ENCODE measurements at regions not wholly inside any gene's neighbourhood (a gene's known extent, or its start where the extent isn't known, plus 50 kb on each side); places are given as distances from the start of the nearest gene placed in this dataset.

DNA sequence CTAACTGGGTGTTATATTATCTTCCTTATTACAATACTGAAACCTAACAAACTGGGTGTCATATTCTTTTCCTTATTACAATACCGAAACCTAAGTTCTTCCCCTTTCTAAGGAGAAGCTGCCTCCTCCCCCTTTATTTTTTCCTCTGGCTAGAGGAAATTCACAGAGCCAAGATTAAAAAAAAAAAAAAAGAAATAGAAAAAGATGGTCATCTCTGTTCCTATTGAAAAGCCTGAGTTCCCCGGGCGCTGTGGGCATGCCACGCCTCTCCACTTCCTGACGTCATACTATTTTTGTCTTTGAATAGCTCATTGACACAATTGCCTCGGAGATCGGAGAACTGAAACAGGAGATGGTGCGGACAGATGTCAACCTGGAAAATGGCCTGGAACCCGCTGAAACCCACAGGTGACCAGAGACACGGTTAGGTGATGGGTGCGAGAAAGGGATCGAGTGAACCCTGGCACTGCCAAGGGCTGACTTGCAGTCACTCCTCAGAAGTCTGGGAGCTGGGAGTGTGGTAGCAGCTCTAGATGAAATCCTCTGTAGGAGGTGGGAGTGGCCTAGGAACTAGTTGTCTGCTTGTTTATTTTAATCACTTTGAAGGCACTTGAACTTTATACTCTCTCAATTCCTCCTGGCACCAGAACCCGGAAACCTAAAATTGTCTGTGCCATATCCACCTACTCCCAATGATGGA, 82.2 kb upstream of the NAA20 start (continued):
- TF ChIP-seq, protein P1, sequence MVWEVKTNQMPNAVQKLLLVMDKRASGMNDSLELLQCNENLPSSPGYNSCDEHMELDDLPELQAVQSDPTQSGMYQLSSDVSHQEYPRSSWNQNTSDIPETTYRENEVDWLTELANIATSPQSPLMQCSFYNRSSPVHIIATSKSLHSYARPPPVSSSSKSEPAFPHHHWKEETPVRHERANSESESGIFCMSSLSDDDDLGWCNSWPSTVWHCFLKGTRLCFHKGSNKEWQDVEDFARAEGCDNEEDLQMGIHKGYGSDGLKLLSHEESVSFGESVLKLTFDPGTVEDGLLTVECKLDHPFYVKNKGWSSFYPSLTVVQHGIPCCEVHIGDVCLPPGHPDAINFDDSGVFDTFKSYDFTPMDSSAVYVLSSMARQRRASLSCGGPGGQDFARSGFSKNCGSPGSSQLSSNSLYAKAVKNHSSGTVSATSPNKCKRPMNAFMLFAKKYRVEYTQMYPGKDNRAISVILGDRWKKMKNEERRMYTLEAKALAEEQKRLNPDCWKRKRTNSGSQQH (CRISPR knock-in tag; IDR thresholded peaks at IDR 0.05; ENCODE audit: low read depth) = 0 out of 2 replicates have a peak, but pooled peaks have one; percentile 35
- TF ChIP-seq ELF4 (CRISPR knock-in tag; IDR thresholded peaks at IDR 0.05; ENCODE audit: borderline replicate concordance) = no peak
- TF ChIP-seq TEAD3 (CRISPR knock-in tag; optimal IDR thresholded peaks at IDR 0.05; ENCODE audit: borderline replicate concordance) = peak; percentile 6
- no peak for TF ChIP-seq ZNF777 (CRISPR knock-in tag; IDR thresholded peaks at IDR 0.05)
- TF ChIP-seq ZNF782 (CRISPR knock-in tag; IDR thresholded peaks at IDR 0.05; ENCODE audit: borderline replicate concordance) = no peak
- TF ChIP-seq HDAC2 (CRISPR knock-in tag; IDR thresholded peaks at IDR 0.05) = no peak
- TF ChIP-seq SAFB2 (CRISPR knock-in tag; IDR thresholded peaks at IDR 0.05; ENCODE audit: borderline replicate concordance, low read depth) = no peak
- peak; percentile 48; the same call in 1 of the 2 replicates for TF ChIP-seq ELF3 (CRISPR knock-in tag; IDR thresholded peaks at IDR 0.05)
- no peak for TF ChIP-seq HMGA1 (CRISPR knock-in tag; conservative IDR thresholded peaks at IDR 0.05)
- TF ChIP-seq, protein P2, sequence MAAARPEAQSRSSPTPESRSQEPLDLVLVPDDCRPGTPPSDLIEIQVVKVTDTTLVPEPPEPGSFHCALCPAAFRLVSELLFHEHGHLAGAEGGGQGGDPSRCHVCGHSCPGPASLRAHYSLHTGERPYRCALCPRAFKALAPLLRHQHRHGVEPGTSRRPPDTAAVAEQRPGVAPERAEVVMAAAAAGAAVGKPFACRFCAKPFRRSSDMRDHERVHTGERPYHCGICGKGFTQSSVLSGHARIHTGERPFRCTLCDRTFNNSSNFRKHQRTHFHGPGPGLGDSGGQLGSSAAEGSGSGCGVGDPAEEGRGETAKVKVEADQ (CRISPR knock-in tag; IDR thresholded peaks at IDR 0.05; ENCODE audit: borderline replicate concordance) = no peak
- TF ChIP-seq EP300 (IDR thresholded peaks at IDR 0.05; ENCODE audit: low read depth in 2 of 2, low read length in 2 of 2) = no peak
- no peak for TF ChIP-seq EP300 (CRISPR knock-in tag; IDR thresholded peaks at IDR 0.05; ENCODE audit: borderline replicate concordance)
- no peak for TF ChIP-seq MED8 (CRISPR knock-in tag; IDR thresholded peaks at IDR 0.05; ENCODE audit: insufficient replicate concordance)
- TF ChIP-seq, protein P3, sequence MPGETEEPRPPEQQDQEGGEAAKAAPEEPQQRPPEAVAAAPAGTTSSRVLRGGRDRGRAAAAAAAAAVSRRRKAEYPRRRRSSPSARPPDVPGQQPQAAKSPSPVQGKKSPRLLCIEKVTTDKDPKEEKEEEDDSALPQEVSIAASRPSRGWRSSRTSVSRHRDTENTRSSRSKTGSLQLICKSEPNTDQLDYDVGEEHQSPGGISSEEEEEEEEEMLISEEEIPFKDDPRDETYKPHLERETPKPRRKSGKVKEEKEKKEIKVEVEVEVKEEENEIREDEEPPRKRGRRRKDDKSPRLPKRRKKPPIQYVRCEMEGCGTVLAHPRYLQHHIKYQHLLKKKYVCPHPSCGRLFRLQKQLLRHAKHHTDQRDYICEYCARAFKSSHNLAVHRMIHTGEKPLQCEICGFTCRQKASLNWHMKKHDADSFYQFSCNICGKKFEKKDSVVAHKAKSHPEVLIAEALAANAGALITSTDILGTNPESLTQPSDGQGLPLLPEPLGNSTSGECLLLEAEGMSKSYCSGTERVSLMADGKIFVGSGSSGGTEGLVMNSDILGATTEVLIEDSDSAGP (CRISPR knock-in tag; IDR thresholded peaks at IDR 0.05; ENCODE audit: borderline replicate concordance) = no peak
- TF ChIP-seq JUN (CRISPR knock-in tag; IDR thresholded peaks at IDR 0.05) = no peak
- TF ChIP-seq HHEX (CRISPR knock-in tag; IDR thresholded peaks at IDR 0.05) = no peak
- TF ChIP-seq, protein P4, sequence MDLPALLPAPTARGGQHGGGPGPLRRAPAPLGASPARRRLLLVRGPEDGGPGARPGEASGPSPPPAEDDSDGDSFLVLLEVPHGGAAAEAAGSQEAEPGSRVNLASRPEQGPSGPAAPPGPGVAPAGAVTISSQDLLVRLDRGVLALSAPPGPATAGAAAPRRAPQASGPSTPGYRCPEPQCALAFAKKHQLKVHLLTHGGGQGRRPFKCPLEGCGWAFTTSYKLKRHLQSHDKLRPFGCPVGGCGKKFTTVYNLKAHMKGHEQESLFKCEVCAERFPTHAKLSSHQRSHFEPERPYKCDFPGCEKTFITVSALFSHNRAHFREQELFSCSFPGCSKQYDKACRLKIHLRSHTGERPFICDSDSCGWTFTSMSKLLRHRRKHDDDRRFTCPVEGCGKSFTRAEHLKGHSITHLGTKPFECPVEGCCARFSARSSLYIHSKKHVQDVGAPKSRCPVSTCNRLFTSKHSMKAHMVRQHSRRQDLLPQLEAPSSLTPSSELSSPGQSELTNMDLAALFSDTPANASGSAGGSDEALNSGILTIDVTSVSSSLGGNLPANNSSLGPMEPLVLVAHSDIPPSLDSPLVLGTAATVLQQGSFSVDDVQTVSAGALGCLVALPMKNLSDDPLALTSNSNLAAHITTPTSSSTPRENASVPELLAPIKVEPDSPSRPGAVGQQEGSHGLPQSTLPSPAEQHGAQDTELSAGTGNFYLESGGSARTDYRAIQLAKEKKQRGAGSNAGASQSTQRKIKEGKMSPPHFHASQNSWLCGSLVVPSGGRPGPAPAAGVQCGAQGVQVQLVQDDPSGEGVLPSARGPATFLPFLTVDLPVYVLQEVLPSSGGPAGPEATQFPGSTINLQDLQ (CRISPR knock-in tag; IDR thresholded peaks at IDR 0.05) = no peak
- TF ChIP-seq, protein P5, sequence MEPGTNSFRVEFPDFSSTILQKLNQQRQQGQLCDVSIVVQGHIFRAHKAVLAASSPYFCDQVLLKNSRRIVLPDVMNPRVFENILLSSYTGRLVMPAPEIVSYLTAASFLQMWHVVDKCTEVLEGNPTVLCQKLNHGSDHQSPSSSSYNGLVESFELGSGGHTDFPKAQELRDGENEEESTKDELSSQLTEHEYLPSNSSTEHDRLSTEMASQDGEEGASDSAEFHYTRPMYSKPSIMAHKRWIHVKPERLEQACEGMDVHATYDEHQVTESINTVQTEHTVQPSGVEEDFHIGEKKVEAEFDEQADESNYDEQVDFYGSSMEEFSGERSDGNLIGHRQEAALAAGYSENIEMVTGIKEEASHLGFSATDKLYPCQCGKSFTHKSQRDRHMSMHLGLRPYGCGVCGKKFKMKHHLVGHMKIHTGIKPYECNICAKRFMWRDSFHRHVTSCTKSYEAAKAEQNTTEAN (CRISPR knock-in tag; conservative IDR thresholded peaks at IDR 0.05) = no peak
- TF ChIP-seq MAZ (IDR thresholded peaks at IDR 0.05; ENCODE audit: borderline replicate concordance, low read depth, low read length) = no peak
- TF ChIP-seq MAZ (CRISPR knock-in tag; IDR thresholded peaks at IDR 0.05; ENCODE audit: low read depth) = no peak
- TF ChIP-seq, protein P6, sequence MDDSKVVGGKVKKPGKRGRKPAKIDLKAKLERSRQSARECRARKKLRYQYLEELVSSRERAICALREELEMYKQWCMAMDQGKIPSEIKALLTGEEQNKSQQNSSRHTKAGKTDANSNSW (CRISPR knock-in tag; IDR thresholded peaks at IDR 0.05; ENCODE audit: borderline replicate concordance) = no peak
- TF ChIP-seq KDM3A (CRISPR knock-in tag; IDR thresholded peaks at IDR 0.05; ENCODE audit: low read depth) = no peak

Data from HepG2 (cell line).